Peyer's patch (tissue), 4 donors: ENCODE measurements at regions not wholly inside any gene's neighbourhood (a gene's known extent, or its start where the extent isn't known, plus 50 kb on each side); places are given as distances from the start of the nearest gene placed in this dataset.
A peak's percentile ranks its signal among the peaks of the same experiment; 100 is the strongest.

Experiments used
- POLR2A ChIP-seq, 2 donors: fragments of 450-650 bp; IDR thresholded peaks; one replicate each; pipeline ENCODE4 v1.5.1; 2017; ENCODE audit warnings: antibody characterized with exemption in 2 of 2, mild to moderate bottlenecking in 2 of 2, moderate library complexity in 2 of 2
- TF ChIP-seq, protein P1 (sequence below), 6 experiments: fragments of 450-650 bp in 4 of 6; fragments of 200-600 bp in 2 of 6; sonication (generic) in 1 of 6; IDR thresholded peaks; one replicate each; pipeline ENCODE4 v1.5.1; 2017 to 2019; ENCODE audit warnings: antibody characterized with exemption in 6 of 6, mild to moderate bottlenecking in 3 of 6, moderate library complexity in 1 of 6

DNA sequence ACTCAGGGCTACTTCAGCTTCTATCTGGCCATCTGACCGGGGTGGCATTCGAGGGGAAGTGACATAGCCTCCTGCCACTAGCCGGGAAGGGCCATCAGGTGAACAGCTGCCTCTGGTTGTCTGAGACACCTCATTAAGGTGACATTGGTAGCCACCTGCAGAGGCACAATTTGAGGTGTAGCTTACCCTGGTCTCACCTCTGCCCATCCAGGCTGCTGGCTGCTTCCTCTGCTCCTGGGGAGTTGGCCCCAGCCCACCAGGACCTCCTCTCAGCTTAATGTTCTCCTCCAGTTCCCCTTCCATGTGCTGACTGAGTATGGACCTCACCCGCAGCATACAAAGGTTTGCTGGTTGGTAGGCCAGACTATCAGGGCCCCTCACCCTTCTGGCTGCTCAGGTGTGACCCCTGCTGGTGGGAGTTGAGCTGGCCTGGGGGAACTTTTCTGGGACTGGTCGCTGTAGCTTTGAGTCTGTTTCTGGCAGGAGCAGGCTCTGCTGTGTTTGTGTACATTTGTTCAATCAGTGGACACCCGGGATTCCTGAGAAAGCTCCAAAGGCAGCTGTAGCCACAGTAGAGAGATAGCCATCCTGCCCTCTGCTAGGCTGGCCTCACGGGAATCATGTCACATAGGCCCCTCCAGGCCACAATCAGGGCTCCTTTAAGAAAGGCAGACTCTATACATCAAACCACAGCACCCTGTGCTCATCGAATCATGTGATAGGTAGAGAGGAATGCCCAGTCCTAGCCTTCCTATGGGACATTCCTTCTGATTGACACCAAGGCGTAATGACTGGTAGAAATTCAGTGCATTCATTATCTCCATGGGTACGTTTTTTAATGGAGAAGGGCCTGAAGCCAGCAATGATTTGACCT lies 295.1 kb upstream of the PLET1 start:
- TF ChIP-seq, protein P1, sequence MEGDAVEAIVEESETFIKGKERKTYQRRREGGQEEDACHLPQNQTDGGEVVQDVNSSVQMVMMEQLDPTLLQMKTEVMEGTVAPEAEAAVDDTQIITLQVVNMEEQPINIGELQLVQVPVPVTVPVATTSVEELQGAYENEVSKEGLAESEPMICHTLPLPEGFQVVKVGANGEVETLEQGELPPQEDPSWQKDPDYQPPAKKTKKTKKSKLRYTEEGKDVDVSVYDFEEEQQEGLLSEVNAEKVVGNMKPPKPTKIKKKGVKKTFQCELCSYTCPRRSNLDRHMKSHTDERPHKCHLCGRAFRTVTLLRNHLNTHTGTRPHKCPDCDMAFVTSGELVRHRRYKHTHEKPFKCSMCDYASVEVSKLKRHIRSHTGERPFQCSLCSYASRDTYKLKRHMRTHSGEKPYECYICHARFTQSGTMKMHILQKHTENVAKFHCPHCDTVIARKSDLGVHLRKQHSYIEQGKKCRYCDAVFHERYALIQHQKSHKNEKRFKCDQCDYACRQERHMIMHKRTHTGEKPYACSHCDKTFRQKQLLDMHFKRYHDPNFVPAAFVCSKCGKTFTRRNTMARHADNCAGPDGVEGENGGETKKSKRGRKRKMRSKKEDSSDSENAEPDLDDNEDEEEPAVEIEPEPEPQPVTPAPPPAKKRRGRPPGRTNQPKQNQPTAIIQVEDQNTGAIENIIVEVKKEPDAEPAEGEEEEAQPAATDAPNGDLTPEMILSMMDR (IDR thresholded peaks at IDR 0.05) = peak in 5 of 6 experiments; percentile 33 to 77 (median 60)
- TF ChIP-seq POLR2A (IDR thresholded peaks at IDR 0.05) = no peak
